HEK293 (cell line): ENCODE measurements at regions not wholly inside any gene's neighbourhood (a gene's known extent, or its start where the extent isn't known, plus 50 kb on each side); places are given as distances from the start of the nearest gene placed in this dataset.

Experiments
- CTCF ChIA-PET: fragments of 350-600 bp; formaldehyde crosslinking; extraction: SDS; loops from one replicate; lab custom pipeline; 2021; ENCODE audit warnings: antibody characterized with exemption; lab: Yijun Ruan, JAX
- POLR2A ChIA-PET: fragments of 300-600 bp; formaldehyde crosslinking; extraction: SDS; loops from one replicate; lab custom pipeline; 2020; ENCODE audit warnings: antibody characterized with exemption, inconsistent platforms; lab: Yijun Ruan, JAX
- H3K27ac ChIP-seq: fragments of 200-500 bp; sonication (Bioruptor generic); 2 replicates; pipeline ENCODE4 v1.5.1; 2014; ENCODE audit warnings: low read depth, low read length, control low read depth, inconsistent platforms; ENCODE audit errors: extremely low read depth
- H3K36me3 ChIP-seq, 2 experiments: fragments of 200-500 bp in 1 of 2; sonication (Bioruptor generic) in 1 of 2; 1 replicate in 1 of 2; 2 replicates in 1 of 2; pipeline ENCODE4 v1.5.1; 2014 to 2017; ENCODE audit warnings: inconsistent platforms in 2 of 2, low read length in 2 of 2; ENCODE audit not compliant: control insufficient read depth in 2 of 2, insufficient read depth in 1 of 2
- H3K4me1 ChIP-seq: fragments of 200-500 bp; sonication (Bioruptor generic); 2 replicates; pipeline ENCODE4 v1.5.1; 2014; ENCODE audit warnings: mild to moderate bottlenecking, low read length, inconsistent platforms; ENCODE audit not compliant: control insufficient read depth, insufficient read depth
- H3K4me3 ChIP-seq: 2 replicates; pipeline ENCODE4 v1.5.1; 2011; ENCODE audit warnings: low read depth, mild to moderate bottlenecking, control low read depth, low read length, moderate library complexity
- H3K9me3 ChIP-seq: fragments of 200-500 bp; sonication (Bioruptor generic); 2 replicates; pipeline ENCODE4 v1.5.1; 2014; ENCODE audit warnings: low read depth, low read length, inconsistent platforms; ENCODE audit not compliant: control insufficient read depth, insufficient read depth
- BCL11B ChIP-seq: fragments of 450-650 bp; formaldehyde crosslinking; IDR thresholded peaks from 2 replicates; pipeline ENCODE4 v1.5.1; 2016; ENCODE audit warnings: low read depth, missing biosample characterization, missing genetic modification characterization
- GLI2 ChIP-seq: fragments of 450-650 bp; formaldehyde crosslinking; IDR thresholded peaks from 2 replicates; pipeline ENCODE4; 2017; ENCODE audit warnings: missing biosample characterization, missing genetic modification characterization, low read depth, borderline replicate concordance
- KLF10 ChIP-seq: fragments of 450-650 bp; IDR thresholded peaks from 2 replicates; pipeline ENCODE4 v1.5.1; 2018; ENCODE audit warnings: missing biosample characterization, mild to moderate bottlenecking, missing genetic modification characterization
- PRDM6 ChIP-seq: fragments of 450-650 bp; formaldehyde crosslinking; IDR thresholded peaks from 2 replicates; pipeline ENCODE4 v1.5.1; 2017; ENCODE audit warnings: missing biosample characterization, missing genetic modification characterization
- REPIN1 ChIP-seq: fragments of 450-650 bp; formaldehyde crosslinking; IDR thresholded peaks from 2 replicates; pipeline ENCODE4 v1.5.1; 2017; ENCODE audit warnings: missing biosample characterization, missing genetic modification characterization, low read depth
- REST ChIP-seq: fragments of 450-650 bp; formaldehyde crosslinking; IDR thresholded peaks from 2 replicates; pipeline ENCODE4 v1.5.1; 2016; ENCODE audit warnings: missing biosample characterization, missing genetic modification characterization
- ZBTB44 ChIP-seq: fragments of 450-650 bp; IDR thresholded peaks from 2 replicates; pipeline ENCODE4 v1.5.1; 2018; ENCODE audit warnings: missing biosample characterization, mild to moderate bottlenecking, missing genetic modification characterization
- ZFHX2 ChIP-seq: fragments of 450-650 bp; formaldehyde crosslinking; conservative IDR thresholded peaks from 2 replicates; pipeline ENCODE4 v1.5.1; 2016; ENCODE audit warnings: missing biosample characterization, missing genetic modification characterization
- ZNF133 ChIP-seq: fragments of 450-650 bp; formaldehyde crosslinking; IDR thresholded peaks from 2 replicates; pipeline ENCODE4 v1.5.1; 2016; ENCODE audit warnings: missing biosample characterization, missing genetic modification characterization
- ZNF155 ChIP-seq: fragments of 450-650 bp; formaldehyde crosslinking; IDR thresholded peaks from 2 replicates; pipeline ENCODE4 v1.5.1; 2016; ENCODE audit warnings: missing biosample characterization, missing genetic modification characterization
- ZNF202 ChIP-seq: fragments of 450-650 bp; formaldehyde crosslinking; IDR thresholded peaks from 2 replicates; pipeline ENCODE4 v1.5.1; 2016; ENCODE audit warnings: missing biosample characterization, missing genetic modification characterization, borderline replicate concordance
- ZNF248 ChIP-seq: fragments of 450-650 bp; formaldehyde crosslinking; IDR thresholded peaks from 2 replicates; pipeline ENCODE4 v1.5.1; 2017; ENCODE audit warnings: missing biosample characterization, missing genetic modification characterization
- ZNF311 ChIP-seq: fragments of 450-650 bp; formaldehyde crosslinking; IDR thresholded peaks from 2 replicates; pipeline ENCODE4 v1.5.1; 2017; ENCODE audit warnings: missing biosample characterization, missing genetic modification characterization, borderline replicate concordance
- ZNF354C ChIP-seq: fragments of 450-650 bp; formaldehyde crosslinking; IDR thresholded peaks from 2 replicates; pipeline ENCODE4 v1.5.1; 2016; ENCODE audit warnings: missing biosample characterization, missing genetic modification characterization, low read depth, borderline replicate concordance
- ZNF433 ChIP-seq: fragments of 450-650 bp; formaldehyde crosslinking; IDR thresholded peaks from 2 replicates; pipeline ENCODE4 v1.5.1; 2016; ENCODE audit warnings: missing biosample characterization, missing genetic modification characterization, low read depth
- ZNF510 ChIP-seq: fragments of 450-650 bp; formaldehyde crosslinking; IDR thresholded peaks from 2 replicates; pipeline ENCODE4 v1.5.1; 2018; ENCODE audit warnings: mild to moderate bottlenecking, missing genetic modification characterization, missing biosample characterization; ENCODE audit not compliant: insufficient replicate concordance
- ZNF548 ChIP-seq: fragments of 450-650 bp; formaldehyde crosslinking; IDR thresholded peaks from 2 replicates; pipeline ENCODE4 v1.5.1; 2016; ENCODE audit warnings: missing biosample characterization, missing genetic modification characterization
- ZNF558 ChIP-seq: fragments of 450-650 bp; formaldehyde crosslinking; IDR thresholded peaks from 2 replicates; pipeline ENCODE4 v1.5.1; 2016; ENCODE audit warnings: missing biosample characterization, missing genetic modification characterization
- ZNF560 ChIP-seq: fragments of 450-650 bp; formaldehyde crosslinking; IDR thresholded peaks from 2 replicates; pipeline ENCODE4 v1.5.1; 2017; ENCODE audit warnings: missing biosample characterization, missing genetic modification characterization, borderline replicate concordance
- ZNF629 ChIP-seq: fragments of 450-650 bp; formaldehyde crosslinking; IDR thresholded peaks from 2 replicates; pipeline ENCODE4 v1.5.1; 2017; ENCODE audit warnings: missing biosample characterization, missing genetic modification characterization
- ZNF658 ChIP-seq: fragments of 450-650 bp; formaldehyde crosslinking; IDR thresholded peaks from 2 replicates; pipeline ENCODE4; 2016; ENCODE audit warnings: missing biosample characterization, missing genetic modification characterization
- ZNF792 ChIP-seq: fragments of 450-650 bp; formaldehyde crosslinking; IDR thresholded peaks from 2 replicates; pipeline ENCODE4 v1.5.1; 2016; ENCODE audit warnings: missing biosample characterization, missing genetic modification characterization

GRCh38 chr18:4593895-4594294 is 138.8 kb upstream of the DLGAP1 start:
- H3K36me3 ChIP-seq: no peaks in the 10 kb centered on the region
- CTCF ChIA-PET: no interaction called here

GRCh38 chr18:4593459-4593858 is 138.4 kb upstream of the DLGAP1 start:
- Histone ChIP-seq H3K9me3 (no peaks in the 10 kb centered on the region), H3K4me1 (no peaks in the 10 kb centered on the region), H3K4me3 (no peak overlapping the region), H3K27ac (no peak overlapping the region), H3K36me3 (no peaks in the 10 kb centered on the region)
- CTCF ChIA-PET: no interaction called here
- POLR2A ChIA-PET: no interaction called here
- TF ChIP-seq ZNF354C (tag by site-specific recombination): no peak
- no peak for TF ChIP-seq ZNF792 (tag by site-specific recombination)
- TF ChIP-seq ZNF202: no peak
- no peak for TF ChIP-seq ZFHX2 (tag by site-specific recombination)
- no peak for TF ChIP-seq ZNF510 (tag by site-specific recombination)

More at GRCh38 chr18:4593895-4594294, 138.8 kb upstream of the DLGAP1 start:
- H3K27ac ChIP-seq: no peak overlapping the region
- POLR2A ChIA-PET: no interaction called here
- no peaks in the 10 kb centered on the region for H3K4me1 ChIP-seq
- TF ChIP-seq ZNF433 (tag by site-specific recombination): no peak
- no peak for TF ChIP-seq ZNF658 (tag by site-specific recombination)
- TF ChIP-seq BCL11B (tag by site-specific recombination): no peak
- no peak for TF ChIP-seq ZNF155
- TF ChIP-seq REPIN1 (tag by site-specific recombination): no peak
- no peaks in the 10 kb centered on the region for H3K9me3 ChIP-seq
- no peak overlapping the region for H3K4me3 ChIP-seq

GRCh38 chr18:4589056-4589800 is 134.1 kb upstream of the DLGAP1 start:
- Histone ChIP-seq H3K36me3 (no peaks in the 10 kb centered on the region), H3K9me3 (no peaks in the 10 kb centered on the region), H3K4me3 (no peak overlapping the region), H3K4me1 (no peaks in the 10 kb centered on the region)
- CTCF ChIA-PET: interaction anchor here (0.9 kb wide), 1 partner anchor 468 kb away, joined by 3 read pairs; no protein-coding TSS in a partner anchor
- TF ChIP-seq ZNF133 (tag by site-specific recombination) (no peak), ZNF248 (tag by site-specific recombination) (no peak), PRDM6 (tag by site-specific recombination) (no peak), ZNF629 (tag by site-specific recombination) (no peak), ZNF311 (no peak), GLI2 (no peak), KLF10 (tag by site-specific recombination) (no peak), ZNF558 (no peak), ZNF548 (no peak), REST (tag by site-specific recombination) (no peak), ZBTB44 (tag by site-specific recombination) (no peak), ZNF560 (tag by site-specific recombination) (no peak)
- TF ChIP-seq, all 188 proteins: peak for 0
- POLR2A ChIA-PET: no interaction called here
- H3K27ac ChIP-seq: no peak overlapping the region
